Activated B cell treated with CpG ODN at 0.5 μM for 24 hours (primary cell): ENCODE measurements at regions not wholly inside any gene's neighbourhood (a gene's known extent, or its start where the extent isn't known, plus 50 kb on each side); places are given as distances from the start of the nearest gene placed in this dataset.

Source experiments
- ATAC-seq: fragments of 200-7000 bp; cut with Tn5 transposase; one replicate; pipeline ENCODE4 v1.10.0; 2021; ENCODE audit warnings: low read depth, mild to moderate bottlenecking, moderate library complexity
- CTCF ChIA-PET: fragments of 350-600 bp; sonication (Branson Sonifier 250); formaldehyde crosslinking; loops from one replicate; lab custom pipeline; 2021; ENCODE audit warnings: antibody characterized with exemption; lab: Charles Lee
- POLR2A ChIA-PET: fragments of 350-600 bp; sonication (Branson Sonifier 250); formaldehyde crosslinking; loops from one replicate; lab custom pipeline; 2021; ENCODE audit warnings: antibody characterized with exemption; lab: Charles Lee
- DNase-seq: peaks from one replicate; pipeline ENCODE4 v3.0.0; 2022
- H3K27ac Mint-ChIP-seq: one replicate; pipeline ENCODE4 v1.8.0; 2020; ENCODE audit warnings: mixed read lengths
- H3K27me3 Mint-ChIP-seq: one replicate; pipeline ENCODE4 v1.8.0; 2021; ENCODE audit warnings: mixed read lengths
- H3K36me3 Mint-ChIP-seq: one replicate; pipeline ENCODE4 v1.8.0; 2021; ENCODE audit warnings: low read depth, mixed read lengths
- H3K4me1 Mint-ChIP-seq: one replicate; pipeline ENCODE4 v1.8.0; 2021; ENCODE audit warnings: mixed read lengths
- H3K4me3 Mint-ChIP-seq: one replicate; pipeline ENCODE4 v1.8.0; 2020; ENCODE audit warnings: mild to moderate bottlenecking, mixed read lengths
- H3K9me3 Mint-ChIP-seq: one replicate; pipeline ENCODE4 v1.8.0; 2020; ENCODE audit warnings: mixed read lengths
- intact Hi-C: fragments of 100-400 bp; cut with micrococcal nuclease; formaldehyde crosslinking; loops from one replicate; pipeline ENCODE4 v1.15.1; 2024
- TF ChIP-seq, protein P1 (sequence below): fragments of 200-600 bp; IDR thresholded peaks from one replicate; pipeline ENCODE4 v1.8.0; 2022; ENCODE audit warnings: antibody characterized with exemption, mild to moderate bottlenecking

DNA sequence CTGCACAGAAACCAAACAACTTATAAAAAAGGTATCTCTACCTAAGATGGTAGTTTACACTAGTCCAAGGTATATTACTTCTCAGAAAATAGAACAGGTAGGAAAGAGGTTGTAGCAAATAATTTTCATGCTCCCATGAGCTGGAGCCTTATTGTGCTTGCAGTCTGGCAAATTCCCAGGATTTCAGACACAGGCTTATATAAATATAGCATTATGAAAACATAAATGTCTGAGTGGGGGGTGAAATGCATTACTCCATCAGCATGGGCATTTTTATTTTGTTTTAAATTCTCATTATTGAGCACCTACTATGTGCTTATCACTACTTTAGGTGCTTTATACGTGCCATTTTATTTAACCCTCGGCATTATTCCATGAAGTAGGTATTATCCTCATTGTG is 83.0 kb upstream of the PHYHIPL start:
- intact Hi-C loops = no loop called here
- no peak overlapping the region for H3K4me3 Mint-ChIP-seq
- DNase-seq = no peak
- no peaks in the 10 kb centered on the region for H3K27me3 Mint-ChIP-seq
- no peaks in the 10 kb centered on the region for H3K4me1 Mint-ChIP-seq
- no peaks in the 10 kb centered on the region for H3K9me3 Mint-ChIP-seq
- H3K36me3 Mint-ChIP-seq = no peaks in the 10 kb centered on the region
- ChIA-PET POLR2A (no interaction called here), CTCF (no interaction called here)
- no peak overlapping the region for H3K27ac Mint-ChIP-seq
- TF ChIP-seq, protein P1, sequence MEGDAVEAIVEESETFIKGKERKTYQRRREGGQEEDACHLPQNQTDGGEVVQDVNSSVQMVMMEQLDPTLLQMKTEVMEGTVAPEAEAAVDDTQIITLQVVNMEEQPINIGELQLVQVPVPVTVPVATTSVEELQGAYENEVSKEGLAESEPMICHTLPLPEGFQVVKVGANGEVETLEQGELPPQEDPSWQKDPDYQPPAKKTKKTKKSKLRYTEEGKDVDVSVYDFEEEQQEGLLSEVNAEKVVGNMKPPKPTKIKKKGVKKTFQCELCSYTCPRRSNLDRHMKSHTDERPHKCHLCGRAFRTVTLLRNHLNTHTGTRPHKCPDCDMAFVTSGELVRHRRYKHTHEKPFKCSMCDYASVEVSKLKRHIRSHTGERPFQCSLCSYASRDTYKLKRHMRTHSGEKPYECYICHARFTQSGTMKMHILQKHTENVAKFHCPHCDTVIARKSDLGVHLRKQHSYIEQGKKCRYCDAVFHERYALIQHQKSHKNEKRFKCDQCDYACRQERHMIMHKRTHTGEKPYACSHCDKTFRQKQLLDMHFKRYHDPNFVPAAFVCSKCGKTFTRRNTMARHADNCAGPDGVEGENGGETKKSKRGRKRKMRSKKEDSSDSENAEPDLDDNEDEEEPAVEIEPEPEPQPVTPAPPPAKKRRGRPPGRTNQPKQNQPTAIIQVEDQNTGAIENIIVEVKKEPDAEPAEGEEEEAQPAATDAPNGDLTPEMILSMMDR = no peak
- ATAC-seq = no peak

DNA sequence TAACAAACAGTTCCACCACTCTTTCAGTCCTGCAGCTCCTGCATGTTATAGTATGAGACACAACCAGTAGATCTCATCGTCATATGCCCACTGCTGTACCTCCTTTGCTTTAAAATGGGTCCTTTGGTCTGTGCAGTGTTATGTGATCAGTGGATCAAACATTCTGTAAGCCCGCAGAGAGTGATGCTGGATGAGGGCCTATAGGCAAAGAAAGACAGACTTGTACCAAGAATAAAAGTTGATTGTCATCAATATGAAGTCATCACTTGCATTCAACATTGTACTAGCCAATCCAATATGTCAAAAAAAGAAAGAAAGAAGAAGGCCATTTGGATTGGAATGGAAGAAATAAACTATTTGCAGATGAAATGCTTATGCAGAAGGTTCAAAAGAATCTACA is 79.8 kb upstream of the PHYHIPL start:
- H3K27ac Mint-ChIP-seq = no peak overlapping the region
- ChIA-PET CTCF (no interaction called here), POLR2A (no interaction called here)
- no peaks in the 10 kb centered on the region for H3K27me3 Mint-ChIP-seq
- no peak overlapping the region for H3K4me3 Mint-ChIP-seq
- H3K36me3 Mint-ChIP-seq = no peaks in the 10 kb centered on the region
- TF ChIP-seq, protein P1 = no peak
- intact Hi-C loops = no loop called here
- ATAC-seq (no peak), DNase-seq (no peak)
- no peaks in the 10 kb centered on the region for H3K9me3 Mint-ChIP-seq
- no peaks in the 10 kb centered on the region for H3K4me1 Mint-ChIP-seq

DNA sequence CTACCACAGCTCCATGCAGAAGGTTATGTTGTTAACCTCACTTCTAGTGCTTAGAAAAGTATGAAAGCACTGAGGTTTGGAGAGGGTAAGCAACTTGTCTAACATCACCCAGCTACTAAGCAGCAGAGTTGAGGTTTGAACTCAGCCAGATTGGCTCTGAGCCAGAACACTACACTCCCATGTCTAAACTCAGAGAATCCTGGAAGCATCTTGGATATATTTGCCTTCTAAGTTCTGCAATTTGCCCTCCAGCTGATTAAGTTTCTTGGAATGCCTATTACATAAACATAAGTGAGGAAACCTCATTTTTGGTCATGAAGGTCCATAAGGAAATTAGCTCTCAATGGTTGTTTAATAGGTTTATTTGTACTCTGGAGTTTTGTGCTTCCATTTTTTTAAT is 78.1 kb upstream of the PHYHIPL start:
- Mint-ChIP-seq H3K9me3 (no peaks in the 10 kb centered on the region), H3K27ac (no peak overlapping the region), H3K27me3 (no peaks in the 10 kb centered on the region), H3K4me3 (no peak overlapping the region), H3K36me3 (no peaks in the 10 kb centered on the region), H3K4me1 (no peaks in the 10 kb centered on the region)
- DNase-seq (no peak), ATAC-seq (no peak)
- intact Hi-C loops = no loop called here
- POLR2A ChIA-PET = no interaction called here
- CTCF ChIA-PET = no interaction called here
- TF ChIP-seq, protein P1 = no peak

DNA sequence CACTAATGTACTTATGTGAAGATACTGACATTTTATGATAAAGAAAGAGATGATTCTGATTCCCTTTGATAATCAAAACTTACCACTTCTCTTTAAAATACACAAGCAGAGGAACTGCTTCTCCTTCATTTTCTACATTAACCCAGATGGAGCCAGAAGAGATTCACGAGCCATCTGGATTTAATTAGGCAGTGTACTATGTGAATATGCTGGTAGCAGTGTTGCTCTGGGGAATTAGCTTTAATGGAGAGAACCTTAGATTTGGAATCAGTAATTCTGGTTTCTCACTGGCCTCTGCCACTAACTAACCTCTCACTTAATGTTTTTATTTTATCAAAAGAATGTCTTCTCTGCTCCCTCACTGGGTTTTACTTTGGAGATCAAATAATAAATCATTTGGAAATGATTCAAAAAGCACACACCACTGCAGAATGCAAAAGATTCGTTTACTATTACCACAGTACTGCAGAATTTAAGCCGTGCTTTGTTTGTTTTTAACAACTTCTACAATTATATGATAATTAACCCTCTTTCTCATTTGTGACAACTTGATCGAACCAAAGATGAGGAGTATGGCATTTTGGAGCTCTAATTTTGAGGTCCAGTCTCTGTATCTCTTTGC is 77.5 kb upstream of the PHYHIPL start:
- no peaks in the 10 kb centered on the region for H3K4me1 Mint-ChIP-seq
- no peaks in the 10 kb centered on the region for H3K27me3 Mint-ChIP-seq
- H3K4me3 Mint-ChIP-seq = no peak overlapping the region
- intact Hi-C loops = no loop called here
- no peaks in the 10 kb centered on the region for H3K36me3 Mint-ChIP-seq
- POLR2A ChIA-PET = no interaction called here
- TF ChIP-seq, protein P1 = no peak
- ATAC-seq (no peak), DNase-seq (no peak)
- H3K27ac Mint-ChIP-seq = no peak overlapping the region
- H3K9me3 Mint-ChIP-seq = no peaks in the 10 kb centered on the region
- CTCF ChIA-PET = no interaction called here

DNA sequence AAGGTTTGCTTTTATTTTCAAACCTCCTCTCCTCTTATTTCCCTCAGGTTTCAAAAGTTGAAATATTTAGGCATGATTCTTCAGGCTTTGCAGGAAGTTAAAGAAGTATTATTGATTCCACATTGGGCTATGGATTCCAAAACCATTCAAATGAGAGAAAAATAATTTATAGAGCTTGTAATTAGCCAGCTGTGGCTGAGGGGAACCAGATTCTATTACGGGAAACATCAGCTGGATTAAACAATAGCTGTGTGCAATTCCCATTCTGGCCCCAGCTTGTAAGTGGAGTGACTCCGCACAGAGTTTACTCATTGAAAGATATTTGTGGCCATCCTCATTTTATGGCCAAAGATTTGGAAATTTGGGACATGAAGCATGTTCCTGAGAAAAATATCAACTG is 77.0 kb upstream of the PHYHIPL start:
- ChIA-PET POLR2A (no interaction called here), CTCF (no interaction called here)
- Mint-ChIP-seq H3K9me3 (no peaks in the 10 kb centered on the region), H3K4me3 (no peak overlapping the region), H3K36me3 (no peaks in the 10 kb centered on the region), H3K27me3 (no peaks in the 10 kb centered on the region), H3K4me1 (no peaks in the 10 kb centered on the region), H3K27ac (no peak overlapping the region)
- TF ChIP-seq, protein P1 = no peak
- DNase-seq (no peak), ATAC-seq (no peak)
- intact Hi-C loops = no loop called here
